Small intestine (tissue), 7 donors: ENCODE measurements at regions not wholly inside any gene's neighbourhood (a gene's known extent, or its start where the extent isn't known, plus 50 kb on each side); places are given as distances from the start of the nearest gene placed in this dataset.

Source experiments
- DNase-seq, 2 donors: peaks; one replicate each; pipeline versions ENCODE4 v3.0.0 to v3.0.0-alpha.2; 2013
- FAIRE-seq: peaks from 2 replicates; lab custom pipeline; 2012; peaks lifted over from hg19 to GRCh38; lab: Jason Lieb, UNC
- H3K27ac ChIP-seq, 3 donors: one replicate each; pipeline ENCODE4 v1.5.1; 2013; ENCODE audit warnings: low read length in 2 of 3, mild to moderate bottlenecking in 2 of 3, control low read depth in 1 of 3, inconsistent platforms in 1 of 3, low read depth in 1 of 3, moderate library complexity in 1 of 3
- H3K27me3 ChIP-seq, 3 donors: one replicate each; pipeline ENCODE4 v1.6.1; 2013; ENCODE audit warnings: low read length in 3 of 3, inconsistent platforms in 1 of 3; ENCODE audit not compliant: control insufficient read depth in 3 of 3, insufficient read depth in 3 of 3
- H3K36me3 ChIP-seq, 3 donors: one replicate each; pipeline ENCODE4 v1.6.1; 2013; ENCODE audit warnings: low read length in 3 of 3, inconsistent platforms in 1 of 3, low read depth in 1 of 3, mild to moderate bottlenecking in 1 of 3, moderate library complexity in 1 of 3; ENCODE audit not compliant: control insufficient read depth in 3 of 3, insufficient read depth in 2 of 3
- H3K4me1 ChIP-seq, 3 donors: one replicate each; pipeline ENCODE4 v1.6.1; 2013; ENCODE audit warnings: low read length in 2 of 3, inconsistent platforms in 1 of 3, low read depth in 1 of 3, mild to moderate bottlenecking in 1 of 3, moderate library complexity in 1 of 3; ENCODE audit not compliant: control insufficient read depth in 3 of 3, insufficient read depth in 2 of 3
- H3K4me3 ChIP-seq, 3 donors: one replicate each; pipeline ENCODE4 v1.5.1; 2013; ENCODE audit warnings: low read length in 3 of 3, control low read depth in 1 of 3, inconsistent platforms in 1 of 3, low read depth in 1 of 3, mild to moderate bottlenecking in 1 of 3, moderate library complexity in 1 of 3
- H3K9me3 ChIP-seq, 2 donors: one replicate each; pipeline ENCODE4 v1.6.1; 2013; ENCODE audit warnings: low read depth in 1 of 2, low read length in 1 of 2; ENCODE audit not compliant: control insufficient read depth in 2 of 2, insufficient read depth in 1 of 2
- WGBS, 3 donors: extraction: QIAGEN DNeasy Blood & Tissue Kit; methylation state at CpG; one replicate each; pipeline ENCODE4 v1.1.7; 2013; 5-methylcytosine and 5-hydroxymethylcytosine counted together
- donor health status: healthy with polysubstance abuse.
- donor health status: control.
- donor health status: control.
- donor health status: Bipolar disorder and iron deficiency.
- donor health status: healthy.

DNA sequence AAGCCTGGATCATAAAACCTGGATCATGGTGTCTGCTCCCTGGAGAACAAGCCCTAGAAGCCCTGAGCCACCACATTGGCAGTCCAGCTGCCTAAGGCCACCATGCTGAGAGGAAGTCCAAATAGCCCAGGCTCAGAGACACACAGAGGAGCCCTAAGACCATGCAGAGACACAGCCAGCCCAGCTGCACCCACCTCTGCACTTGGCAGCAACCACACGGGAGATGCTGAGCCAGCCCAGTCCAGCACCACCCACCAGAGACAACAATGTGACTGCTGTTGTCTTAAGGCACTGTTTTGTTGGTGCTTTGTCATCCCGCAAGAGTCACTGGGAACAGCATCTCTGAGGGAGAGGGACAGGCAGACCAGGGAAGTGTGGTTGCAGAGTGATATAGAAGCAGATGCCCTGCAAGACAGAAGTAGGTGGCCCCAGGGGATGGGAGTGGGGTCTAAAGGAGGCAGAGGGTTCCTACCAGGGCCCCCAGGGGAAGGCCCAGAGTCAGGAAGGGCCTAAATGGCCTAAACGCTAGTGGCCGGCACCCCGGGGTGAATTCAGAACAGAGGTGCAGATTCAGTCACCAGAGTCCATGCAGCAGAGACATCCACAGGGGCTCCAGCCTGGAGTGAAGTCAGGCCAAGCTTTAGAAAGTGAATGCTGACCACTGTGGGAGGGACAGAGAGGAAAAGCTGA is 105.4 kb upstream of the PRR20G start:
- peaks cover 0 to 20% (median 0%) of the 10 kb centered on the region in 3 donors for H3K27me3 ChIP-seq
- 61 to 73% (median 69%) methylated on average over 5 of the region's 5 CpGs for WGBS, 3 donors

DNA sequence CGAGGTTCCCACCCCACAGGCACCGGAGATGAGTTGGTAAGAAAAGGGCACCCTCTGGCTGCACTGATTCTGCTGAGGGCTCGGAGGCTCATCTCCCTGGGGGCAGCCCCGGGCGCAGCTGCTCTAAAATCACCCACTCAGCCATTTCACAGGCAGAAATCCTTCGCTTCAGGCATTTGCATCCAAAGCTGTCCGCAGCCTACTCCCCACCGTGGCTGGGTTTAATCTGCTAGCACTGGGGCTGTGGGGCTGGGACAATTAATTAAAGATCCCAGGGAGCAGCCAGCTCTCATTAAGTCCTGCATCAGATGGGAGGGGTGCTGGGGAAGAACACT is 104.3 kb upstream of the PRR20G start:
- Histone ChIP-seq H3K4me3 (no peak overlapping the region), H3K4me1 (no peaks in the 10 kb centered on the region), H3K27ac (no peak overlapping the region), H3K9me3 (no peaks in the 10 kb centered on the region), H3K27me3 (peaks cover 0 to 20% (median 0%) of the 10 kb centered on the region in 3 donors), H3K36me3 (no peaks in the 10 kb centered on the region)
- DNase-seq = no peak
- FAIRE-seq = no peak
- 71 to 77% (median 71%) methylated on average over 8 of the region's 8 CpGs for WGBS, 3 donors

More for the DNA sequence above, 105.4 kb upstream of the PRR20G start:
- H3K4me3 ChIP-seq = no peak overlapping the region
- no peaks in the 10 kb centered on the region for H3K4me1 ChIP-seq
- DNase-seq (no peak), FAIRE-seq (no peak)
- H3K9me3 ChIP-seq = no peaks in the 10 kb centered on the region
- no peak overlapping the region for H3K27ac ChIP-seq
- H3K36me3 ChIP-seq = no peaks in the 10 kb centered on the region

DNA sequence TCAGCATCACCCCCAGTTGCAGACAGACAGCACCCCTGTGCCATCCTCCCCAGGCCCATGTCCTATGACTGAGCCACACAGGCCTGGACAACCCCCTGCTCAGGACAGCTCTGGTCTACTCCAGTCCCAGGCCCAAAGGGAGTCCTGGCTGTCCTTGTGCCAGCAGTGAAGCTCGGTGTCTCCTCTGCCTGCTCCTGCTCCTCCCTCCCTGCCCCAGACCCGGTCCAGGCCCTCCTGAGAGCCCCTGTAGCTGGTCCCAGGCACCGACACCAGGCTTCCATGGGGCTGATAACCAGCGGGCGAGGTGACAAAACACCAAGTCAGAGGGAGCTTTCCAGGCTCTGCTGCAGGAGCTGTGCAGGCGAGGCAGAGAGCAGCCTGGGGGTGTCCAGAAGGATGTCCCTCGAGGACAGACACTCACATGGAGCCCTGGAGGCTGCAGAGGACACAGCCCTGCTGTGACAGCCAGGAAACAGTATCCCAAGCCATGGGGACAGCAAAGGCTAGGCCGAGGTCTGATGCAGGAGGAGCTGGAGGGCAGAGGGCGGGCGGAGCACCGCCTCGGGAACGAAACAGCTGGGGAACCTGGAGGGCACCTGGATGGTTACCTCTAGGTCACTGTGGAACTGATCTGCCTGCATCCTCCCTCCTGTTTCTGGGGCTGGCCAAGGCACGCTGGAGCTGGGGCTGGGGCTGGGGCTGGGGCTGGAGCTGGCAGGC is 103.8 kb upstream of the PRR20G start:
- Histone ChIP-seq H3K9me3 (no peaks in the 10 kb centered on the region), H3K4me3 (no peak overlapping the region), H3K27ac (no peak overlapping the region), H3K36me3 (no peaks in the 10 kb centered on the region), H3K4me1 (no peaks in the 10 kb centered on the region), H3K27me3 (peaks cover 0 to 17% (median 0%) of the 10 kb centered on the region in 3 donors)
- FAIRE-seq (no peak), DNase-seq (no peak)
- WGBS, 3 donors = 46 to 65% (median 57%) methylated on average over 14 of the region's 14 CpGs

DNA sequence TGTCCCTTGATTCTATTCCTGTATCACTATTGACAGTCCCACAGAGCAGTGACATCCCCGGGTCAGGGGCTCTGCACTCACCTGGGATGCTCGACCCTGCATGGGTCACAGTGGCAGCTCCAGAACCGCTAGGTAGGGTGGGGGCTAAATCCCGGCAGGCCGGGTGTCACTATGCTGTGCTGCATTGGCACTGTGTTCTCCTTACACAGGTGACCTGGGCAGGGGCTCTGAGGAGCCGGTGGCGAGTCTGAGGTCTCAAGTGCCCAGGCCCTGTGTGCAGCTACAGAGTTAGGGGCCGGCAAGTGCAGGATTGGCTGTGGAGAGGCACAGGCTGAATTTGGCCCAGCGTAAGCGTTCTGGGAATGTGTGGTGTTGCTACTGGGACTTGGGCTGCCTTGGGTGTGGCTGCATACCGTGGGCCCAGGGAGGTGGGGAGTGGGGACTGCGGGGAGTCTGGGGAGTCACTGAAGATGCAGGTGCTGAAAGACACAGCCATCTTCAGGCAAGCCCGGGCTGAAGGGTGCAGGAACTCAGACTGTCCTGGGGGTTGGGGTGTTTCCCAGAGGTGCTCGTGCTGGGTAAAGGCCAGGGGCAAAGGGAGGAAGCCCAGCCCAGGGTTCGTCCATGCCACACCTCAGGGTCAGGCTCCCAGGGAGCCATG is 102.6 kb upstream of the PRR20G start:
- WGBS, 3 donors = 61 to 71% (median 62%) methylated on average over 15 of the region's 15 CpGs
- no peak for FAIRE-seq
- H3K4me1 ChIP-seq = no peaks in the 10 kb centered on the region
- H3K27ac ChIP-seq = no peak overlapping the region
- H3K4me3 ChIP-seq = no peak overlapping the region
- H3K9me3 ChIP-seq = no peaks in the 10 kb centered on the region
- H3K36me3 ChIP-seq = no peaks in the 10 kb centered on the region
- DNase-seq = no peak
- H3K27me3 ChIP-seq = peaks cover 0 to 6% (median 0%) of the 10 kb centered on the region in 3 donors

DNA sequence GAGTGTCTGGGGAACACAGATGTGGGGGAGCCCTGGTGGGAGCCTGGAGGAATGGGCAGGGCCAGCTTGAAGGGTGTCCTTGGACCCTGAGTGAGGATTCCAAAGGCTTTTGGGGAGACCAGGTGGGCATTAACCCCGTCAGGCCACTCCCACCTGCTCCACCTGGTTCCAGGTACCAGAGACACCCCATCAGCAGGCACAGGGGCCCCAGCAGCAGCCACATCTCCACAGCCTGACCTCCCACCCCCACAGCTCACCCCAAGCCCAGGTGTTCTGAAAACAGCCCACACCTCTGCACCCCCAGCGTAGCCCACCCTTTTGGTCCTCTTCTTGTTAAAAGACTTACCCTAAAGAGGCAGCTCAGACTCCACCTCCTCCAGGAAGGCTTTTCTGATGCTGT is 102.1 kb upstream of the PRR20G start:
- FAIRE-seq = no peak
- no peak for DNase-seq
- H3K27me3 ChIP-seq = peaks cover 0 to 5% (median 0%) of the 10 kb centered on the region in 3 donors
- no peak overlapping the region for H3K27ac ChIP-seq
- WGBS, 3 donors = 52 to 62% (median 55%) methylated on average over 2 of the region's 2 CpGs
- no peak overlapping the region for H3K4me3 ChIP-seq
- H3K9me3 ChIP-seq = no peaks in the 10 kb centered on the region
- no peaks in the 10 kb centered on the region for H3K4me1 ChIP-seq
- no peaks in the 10 kb centered on the region for H3K36me3 ChIP-seq

DNA sequence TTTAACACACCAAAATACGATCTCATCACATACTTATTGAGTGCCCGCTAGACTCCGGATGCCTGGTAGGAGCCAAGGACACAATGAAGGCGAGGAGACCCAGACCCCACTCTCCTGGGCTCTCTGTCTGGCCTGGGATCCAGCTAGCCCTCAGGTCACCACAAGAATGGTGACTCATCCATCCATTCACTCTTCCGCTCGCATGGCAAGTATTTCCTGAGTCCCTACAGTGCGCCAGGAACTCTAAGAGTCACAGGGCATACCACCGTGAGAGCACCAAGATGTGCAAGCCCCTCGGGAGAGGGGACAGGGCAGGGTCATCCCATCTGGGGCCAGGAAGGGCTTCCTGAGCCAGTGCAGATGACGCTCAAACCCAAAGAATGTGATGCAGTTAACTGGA is 101.6 kb upstream of the PRR20G start:
- no peaks in the 10 kb centered on the region for H3K4me1 ChIP-seq
- H3K4me3 ChIP-seq = no peak overlapping the region
- H3K27ac ChIP-seq = no peak overlapping the region
- FAIRE-seq = no peak
- 80 to 82% (median 81%) methylated on average over 10 of the region's 10 CpGs for WGBS, 3 donors
- peaks cover 0 to 5% (median 0%) of the 10 kb centered on the region in 3 donors for H3K27me3 ChIP-seq
- no peak for DNase-seq
- no peaks in the 10 kb centered on the region for H3K36me3 ChIP-seq
- no peaks in the 10 kb centered on the region for H3K9me3 ChIP-seq

DNA sequence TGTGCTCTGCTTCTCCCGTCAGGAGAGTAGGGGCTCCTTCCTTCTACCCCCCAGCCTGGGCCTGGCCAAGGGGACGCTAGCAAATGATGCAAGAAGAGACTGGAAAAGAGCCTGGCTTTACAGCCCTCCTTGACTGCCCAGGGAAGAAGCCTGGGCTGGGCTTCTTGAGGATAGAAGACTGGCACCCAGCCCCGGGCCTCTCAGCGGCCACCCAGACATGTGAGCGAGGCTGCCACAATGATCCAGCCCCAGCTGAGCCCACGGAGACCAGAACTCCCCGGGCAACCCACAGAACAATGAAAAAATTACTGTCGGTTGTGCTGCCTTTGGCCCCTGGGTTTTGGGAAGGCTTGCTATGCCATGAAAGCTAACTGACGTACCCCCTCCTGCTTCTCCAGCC is 100.6 kb upstream of the PRR20G start:
- Histone ChIP-seq H3K4me3 (no peak overlapping the region), H3K27me3 (peaks cover 0 to 3% (median 0%) of the 10 kb centered on the region in 3 donors), H3K4me1 (no peaks in the 10 kb centered on the region), H3K36me3 (no peaks in the 10 kb centered on the region), H3K27ac (no peak overlapping the region), H3K9me3 (no peaks in the 10 kb centered on the region)
- 49 to 72% (median 58%) methylated on average over 9 of the region's 9 CpGs for WGBS, 3 donors
- DNase-seq = no peak
- FAIRE-seq = no peak

DNA sequence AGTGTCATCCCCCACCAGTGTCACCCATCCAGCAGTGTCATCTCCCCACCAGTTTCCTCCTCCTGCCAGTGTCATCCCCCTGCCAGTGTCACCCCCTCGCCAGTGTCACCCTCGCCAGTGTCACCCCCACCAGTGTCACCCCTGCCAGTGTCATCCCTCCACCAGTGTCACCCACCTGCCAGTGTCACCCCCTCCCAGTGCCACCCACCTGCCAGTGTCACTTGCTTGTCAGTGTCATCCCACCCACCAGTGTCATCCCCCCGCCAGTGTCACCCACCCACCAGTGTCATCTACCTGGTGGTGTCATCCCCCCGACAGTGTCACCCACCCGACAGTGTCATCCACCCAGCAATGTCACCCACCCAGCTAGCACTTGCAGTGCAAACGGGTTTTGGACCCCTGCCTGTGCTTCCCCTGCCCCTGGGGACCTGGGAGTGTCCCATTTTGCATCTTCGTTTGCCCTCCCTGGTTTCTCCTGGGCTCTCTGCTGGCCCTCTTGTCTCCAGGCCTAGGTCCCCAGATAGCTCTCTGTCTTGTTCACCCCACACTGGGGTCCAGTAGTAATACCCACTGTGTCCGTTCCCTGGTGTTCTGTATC is 99.8 kb upstream of the PRR20G start:
- no peak overlapping the region for H3K27ac ChIP-seq
- H3K27me3 ChIP-seq = peaks cover 0 to 3% (median 0%) of the 10 kb centered on the region in 3 donors
- H3K36me3 ChIP-seq = no peaks in the 10 kb centered on the region
- H3K9me3 ChIP-seq = no peaks in the 10 kb centered on the region
- no peak overlapping the region for H3K4me3 ChIP-seq
- FAIRE-seq = no peak
- H3K4me1 ChIP-seq = no peaks in the 10 kb centered on the region
- no peak for DNase-seq
- WGBS, 3 donors = 69 to 78% (median 70%) methylated on average over 7 to 8 of the region's 8 CpGs
